Adrenal gland (tissue), 5 donors: ENCODE measurements at regions not wholly inside any gene's neighbourhood (a gene's known extent, or its start where the extent isn't known, plus 50 kb on each side); places are given as distances from the start of the nearest gene placed in this dataset.

Experiments used
- CTCF ChIP-seq, 6 experiments: fragments of 450-650 bp in 4 of 6; fragments of 200-600 bp in 2 of 6; sonication (generic) in 1 of 6; IDR thresholded peaks; 1 replicate in 5 of 6; 2 replicates in 1 of 6; pipeline versions ENCODE4 v1.5.1 to v1.8.0; 2016 to 2021; ENCODE audit warnings: antibody characterized with exemption in 6 of 6, mild to moderate bottlenecking in 2 of 6, moderate library complexity in 1 of 6
- POLR2A ChIP-seq, 2 donors: fragments of 450-650 bp; IDR thresholded peaks; one replicate each; pipeline ENCODE4 v1.6.1; 2017; ENCODE audit warnings: antibody characterized with exemption in 2 of 2, mild to moderate bottlenecking in 2 of 2, moderate library complexity in 1 of 2
- donor health status: DM: no; HTN: no; CAD: no.

GRCh38 chr20:40532103-40532502, 156.9 kb downstream of the MAFB start:
- TF ChIP-seq POLR2A (IDR thresholded peaks at IDR 0.05) (no peak), CTCF (IDR thresholded peaks at IDR 0.05) (peak in 1 of 6 experiments; percentile 11)
